ENCODE measurements at regions not wholly inside any gene's neighbourhood (a gene's known extent, or its start where the extent isn't known, plus 50 kb on each side); places are given as distances from the start of the nearest gene placed in this dataset.

DNA sequence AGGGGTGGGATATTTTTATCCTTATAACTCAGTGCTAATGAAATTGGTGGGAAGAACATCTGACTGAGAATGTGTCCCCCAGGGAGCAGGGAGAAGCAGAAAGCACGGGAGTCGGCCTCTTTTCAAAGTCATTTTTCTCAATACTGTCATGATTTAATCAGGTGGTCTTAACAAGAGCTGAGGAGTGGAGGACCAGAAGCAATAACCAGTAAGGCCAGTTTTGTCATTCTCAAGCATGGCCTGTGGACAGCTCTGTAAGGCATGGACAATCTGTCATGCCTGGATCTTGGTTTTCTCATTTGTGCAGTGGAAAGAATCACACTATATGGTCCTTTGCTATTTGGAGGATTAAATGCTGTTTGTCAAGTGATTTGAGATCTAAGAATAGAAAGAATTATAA is 99.7 kb downstream of the TNFSF11 start:
- CTCF ChIA-PET, result no interaction called here
- Mint-ChIP-seq H3K36me3 (no peaks in the 10 kb centered on the region), H3K9me3 (peaks cover 16% of the 10 kb centered on the region), H3K4me1 (peaks cover 19% of the 10 kb centered on the region), H3K27me3 (ENCODE audit: low read depth) (no peaks in the 10 kb centered on the region), H3K4me3 (no peak overlapping the region), H3K27ac (no peak overlapping the region)
- DNase-seq (ENCODE audit: low spot score) (no peak), ATAC-seq (no peak)
- POLR2A ChIA-PET, result no interaction called here
- no peak for TF ChIP-seq FOXJ3 (CRISPR knock-in tag; IDR thresholded peaks at IDR 0.05; ENCODE audit: borderline replicate concordance)
- TF ChIP-seq ZNF396 (CRISPR knock-in tag; IDR thresholded peaks at IDR 0.05; ENCODE audit: borderline replicate concordance), result no peak
- TF ChIP-seq EMX1 (CRISPR knock-in tag; IDR thresholded peaks at IDR 0.05), result no peak
- TF ChIP-seq CBFB (CRISPR knock-in tag; IDR thresholded peaks at IDR 0.05; ENCODE audit: low read depth), result no peak
- no peak for TF ChIP-seq MYBL2 (CRISPR knock-in tag; IDR thresholded peaks at IDR 0.05)
- TF ChIP-seq, protein P1, sequence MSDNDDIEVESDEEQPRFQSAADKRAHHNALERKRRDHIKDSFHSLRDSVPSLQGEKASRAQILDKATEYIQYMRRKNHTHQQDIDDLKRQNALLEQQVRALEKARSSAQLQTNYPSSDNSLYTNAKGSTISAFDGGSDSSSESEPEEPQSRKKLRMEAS (CRISPR knock-in tag; IDR thresholded peaks at IDR 0.05), result no peak
- TF ChIP-seq ZNF671 (CRISPR knock-in tag; IDR thresholded peaks at IDR 0.05), result no peak
- TF ChIP-seq, protein P2, sequence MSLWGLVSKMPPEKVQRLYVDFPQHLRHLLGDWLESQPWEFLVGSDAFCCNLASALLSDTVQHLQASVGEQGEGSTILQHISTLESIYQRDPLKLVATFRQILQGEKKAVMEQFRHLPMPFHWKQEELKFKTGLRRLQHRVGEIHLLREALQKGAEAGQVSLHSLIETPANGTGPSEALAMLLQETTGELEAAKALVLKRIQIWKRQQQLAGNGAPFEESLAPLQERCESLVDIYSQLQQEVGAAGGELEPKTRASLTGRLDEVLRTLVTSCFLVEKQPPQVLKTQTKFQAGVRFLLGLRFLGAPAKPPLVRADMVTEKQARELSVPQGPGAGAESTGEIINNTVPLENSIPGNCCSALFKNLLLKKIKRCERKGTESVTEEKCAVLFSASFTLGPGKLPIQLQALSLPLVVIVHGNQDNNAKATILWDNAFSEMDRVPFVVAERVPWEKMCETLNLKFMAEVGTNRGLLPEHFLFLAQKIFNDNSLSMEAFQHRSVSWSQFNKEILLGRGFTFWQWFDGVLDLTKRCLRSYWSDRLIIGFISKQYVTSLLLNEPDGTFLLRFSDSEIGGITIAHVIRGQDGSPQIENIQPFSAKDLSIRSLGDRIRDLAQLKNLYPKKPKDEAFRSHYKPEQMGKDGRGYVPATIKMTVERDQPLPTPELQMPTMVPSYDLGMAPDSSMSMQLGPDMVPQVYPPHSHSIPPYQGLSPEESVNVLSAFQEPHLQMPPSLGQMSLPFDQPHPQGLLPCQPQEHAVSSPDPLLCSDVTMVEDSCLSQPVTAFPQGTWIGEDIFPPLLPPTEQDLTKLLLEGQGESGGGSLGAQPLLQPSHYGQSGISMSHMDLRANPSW (CRISPR knock-in tag; conservative IDR thresholded peaks at IDR 0.05; ENCODE audit: low read depth), result no peak
- TF ChIP-seq, protein P3, sequence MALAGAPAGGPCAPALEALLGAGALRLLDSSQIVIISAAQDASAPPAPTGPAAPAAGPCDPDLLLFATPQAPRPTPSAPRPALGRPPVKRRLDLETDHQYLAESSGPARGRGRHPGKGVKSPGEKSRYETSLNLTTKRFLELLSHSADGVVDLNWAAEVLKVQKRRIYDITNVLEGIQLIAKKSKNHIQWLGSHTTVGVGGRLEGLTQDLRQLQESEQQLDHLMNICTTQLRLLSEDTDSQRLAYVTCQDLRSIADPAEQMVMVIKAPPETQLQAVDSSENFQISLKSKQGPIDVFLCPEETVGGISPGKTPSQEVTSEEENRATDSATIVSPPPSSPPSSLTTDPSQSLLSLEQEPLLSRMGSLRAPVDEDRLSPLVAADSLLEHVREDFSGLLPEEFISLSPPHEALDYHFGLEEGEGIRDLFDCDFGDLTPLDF (CRISPR knock-in tag; IDR thresholded peaks at IDR 0.05), result no peak
- TF ChIP-seq, protein P4, sequence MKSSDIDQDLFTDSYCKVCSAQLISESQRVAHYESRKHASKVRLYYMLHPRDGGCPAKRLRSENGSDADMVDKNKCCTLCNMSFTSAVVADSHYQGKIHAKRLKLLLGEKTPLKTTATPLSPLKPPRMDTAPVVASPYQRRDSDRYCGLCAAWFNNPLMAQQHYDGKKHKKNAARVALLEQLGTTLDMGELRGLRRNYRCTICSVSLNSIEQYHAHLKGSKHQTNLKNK (CRISPR knock-in tag; IDR thresholded peaks at IDR 0.05), result no peak
- no peak for TF ChIP-seq SMAD3 (CRISPR knock-in tag; IDR thresholded peaks at IDR 0.05; ENCODE audit: borderline replicate concordance)
- TF ChIP-seq, protein P5, sequence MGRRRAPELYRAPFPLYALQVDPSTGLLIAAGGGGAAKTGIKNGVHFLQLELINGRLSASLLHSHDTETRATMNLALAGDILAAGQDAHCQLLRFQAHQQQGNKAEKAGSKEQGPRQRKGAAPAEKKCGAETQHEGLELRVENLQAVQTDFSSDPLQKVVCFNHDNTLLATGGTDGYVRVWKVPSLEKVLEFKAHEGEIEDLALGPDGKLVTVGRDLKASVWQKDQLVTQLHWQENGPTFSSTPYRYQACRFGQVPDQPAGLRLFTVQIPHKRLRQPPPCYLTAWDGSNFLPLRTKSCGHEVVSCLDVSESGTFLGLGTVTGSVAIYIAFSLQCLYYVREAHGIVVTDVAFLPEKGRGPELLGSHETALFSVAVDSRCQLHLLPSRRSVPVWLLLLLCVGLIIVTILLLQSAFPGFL (CRISPR knock-in tag; IDR thresholded peaks at IDR 0.05; ENCODE audit: borderline replicate concordance), result no peak
- TF ChIP-seq SOX15 (CRISPR knock-in tag; IDR thresholded peaks at IDR 0.05), result no peak
- TF ChIP-seq FOXK1 (CRISPR knock-in tag; IDR thresholded peaks at IDR 0.05), result no peak
- no peak for TF ChIP-seq NR1H2 (CRISPR knock-in tag; IDR thresholded peaks at IDR 0.05)
- no peak for TF ChIP-seq FOXP1 (CRISPR knock-in tag; IDR thresholded peaks at IDR 0.05; ENCODE audit: borderline replicate concordance)

DNA sequence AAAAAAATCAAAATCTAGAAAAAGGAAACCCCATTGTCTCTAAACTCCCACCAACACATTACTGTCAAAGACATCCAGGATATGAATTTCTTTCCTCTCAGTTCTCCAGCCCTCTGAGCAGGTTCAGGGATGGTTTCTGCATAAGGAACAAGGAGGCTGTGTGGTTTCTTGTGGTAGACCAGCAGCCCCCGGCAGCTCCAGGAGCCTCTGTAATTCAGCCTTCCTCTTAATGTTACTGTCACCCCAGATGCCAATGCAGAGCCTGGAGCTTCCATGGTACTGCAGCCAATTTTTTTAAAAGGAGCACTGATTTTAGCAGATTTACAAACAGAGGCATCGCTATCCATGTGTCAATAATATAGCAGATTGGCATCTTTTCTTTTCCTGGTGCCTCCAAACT is 100.6 kb upstream of the FAM216B start:
- ATAC-seq (no peak), DNase-seq (ENCODE audit: low spot score) (no peak)
- no peaks in the 10 kb centered on the region for H3K36me3 Mint-ChIP-seq
- no peaks in the 10 kb centered on the region; the same call in 1 of the 2 replicates for H3K27me3 Mint-ChIP-seq (ENCODE audit: low read depth)
- ChIA-PET POLR2A (no interaction called here), CTCF (no interaction called here)
- H3K4me1 Mint-ChIP-seq, result peaks cover 25% of the 10 kb centered on the region
- H3K9me3 Mint-ChIP-seq, result no peaks in the 10 kb centered on the region
- no peak overlapping the region for H3K4me3 Mint-ChIP-seq
- no peak overlapping the region for H3K27ac Mint-ChIP-seq
- TF ChIP-seq, protein P6, sequence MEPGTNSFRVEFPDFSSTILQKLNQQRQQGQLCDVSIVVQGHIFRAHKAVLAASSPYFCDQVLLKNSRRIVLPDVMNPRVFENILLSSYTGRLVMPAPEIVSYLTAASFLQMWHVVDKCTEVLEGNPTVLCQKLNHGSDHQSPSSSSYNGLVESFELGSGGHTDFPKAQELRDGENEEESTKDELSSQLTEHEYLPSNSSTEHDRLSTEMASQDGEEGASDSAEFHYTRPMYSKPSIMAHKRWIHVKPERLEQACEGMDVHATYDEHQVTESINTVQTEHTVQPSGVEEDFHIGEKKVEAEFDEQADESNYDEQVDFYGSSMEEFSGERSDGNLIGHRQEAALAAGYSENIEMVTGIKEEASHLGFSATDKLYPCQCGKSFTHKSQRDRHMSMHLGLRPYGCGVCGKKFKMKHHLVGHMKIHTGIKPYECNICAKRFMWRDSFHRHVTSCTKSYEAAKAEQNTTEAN (CRISPR knock-in tag; IDR thresholded peaks at IDR 0.05), result no peak
- TF ChIP-seq MXD4 (CRISPR knock-in tag; IDR thresholded peaks at IDR 0.05; ENCODE audit: borderline replicate concordance), result no peak
- TF ChIP-seq ZBTB21 (CRISPR knock-in tag; IDR thresholded peaks at IDR 0.05; ENCODE audit: borderline replicate concordance), result no peak
- TF ChIP-seq, protein P7, sequence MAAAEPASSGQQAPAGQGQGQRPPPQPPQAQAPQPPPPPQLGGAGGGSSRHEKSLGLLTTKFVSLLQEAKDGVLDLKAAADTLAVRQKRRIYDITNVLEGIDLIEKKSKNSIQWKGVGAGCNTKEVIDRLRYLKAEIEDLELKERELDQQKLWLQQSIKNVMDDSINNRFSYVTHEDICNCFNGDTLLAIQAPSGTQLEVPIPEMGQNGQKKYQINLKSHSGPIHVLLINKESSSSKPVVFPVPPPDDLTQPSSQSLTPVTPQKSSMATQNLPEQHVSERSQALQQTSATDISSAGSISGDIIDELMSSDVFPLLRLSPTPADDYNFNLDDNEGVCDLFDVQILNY (CRISPR knock-in tag; IDR thresholded peaks at IDR 0.05), result no peak
- no peak for TF ChIP-seq MYBL2 (CRISPR knock-in tag; IDR thresholded peaks at IDR 0.05)
- TF ChIP-seq IRF2 (CRISPR knock-in tag; IDR thresholded peaks at IDR 0.05; ENCODE audit: borderline replicate concordance, low read depth), result no peak
- TF ChIP-seq, protein P8, sequence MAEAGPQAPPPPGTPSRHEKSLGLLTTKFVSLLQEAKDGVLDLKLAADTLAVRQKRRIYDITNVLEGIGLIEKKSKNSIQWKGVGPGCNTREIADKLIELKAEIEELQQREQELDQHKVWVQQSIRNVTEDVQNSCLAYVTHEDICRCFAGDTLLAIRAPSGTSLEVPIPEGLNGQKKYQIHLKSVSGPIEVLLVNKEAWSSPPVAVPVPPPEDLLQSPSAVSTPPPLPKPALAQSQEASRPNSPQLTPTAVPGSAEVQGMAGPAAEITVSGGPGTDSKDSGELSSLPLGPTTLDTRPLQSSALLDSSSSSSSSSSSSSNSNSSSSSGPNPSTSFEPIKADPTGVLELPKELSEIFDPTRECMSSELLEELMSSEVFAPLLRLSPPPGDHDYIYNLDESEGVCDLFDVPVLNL (CRISPR knock-in tag; IDR thresholded peaks at IDR 0.05; ENCODE audit: borderline replicate concordance, low read depth), result no peak
- no peak for TF ChIP-seq HMGA2 (CRISPR knock-in tag; IDR thresholded peaks at IDR 0.05)
- TF ChIP-seq ESRRA (CRISPR knock-in tag; IDR thresholded peaks at IDR 0.05; ENCODE audit: borderline replicate concordance), result no peak
- TF ChIP-seq, protein P9, sequence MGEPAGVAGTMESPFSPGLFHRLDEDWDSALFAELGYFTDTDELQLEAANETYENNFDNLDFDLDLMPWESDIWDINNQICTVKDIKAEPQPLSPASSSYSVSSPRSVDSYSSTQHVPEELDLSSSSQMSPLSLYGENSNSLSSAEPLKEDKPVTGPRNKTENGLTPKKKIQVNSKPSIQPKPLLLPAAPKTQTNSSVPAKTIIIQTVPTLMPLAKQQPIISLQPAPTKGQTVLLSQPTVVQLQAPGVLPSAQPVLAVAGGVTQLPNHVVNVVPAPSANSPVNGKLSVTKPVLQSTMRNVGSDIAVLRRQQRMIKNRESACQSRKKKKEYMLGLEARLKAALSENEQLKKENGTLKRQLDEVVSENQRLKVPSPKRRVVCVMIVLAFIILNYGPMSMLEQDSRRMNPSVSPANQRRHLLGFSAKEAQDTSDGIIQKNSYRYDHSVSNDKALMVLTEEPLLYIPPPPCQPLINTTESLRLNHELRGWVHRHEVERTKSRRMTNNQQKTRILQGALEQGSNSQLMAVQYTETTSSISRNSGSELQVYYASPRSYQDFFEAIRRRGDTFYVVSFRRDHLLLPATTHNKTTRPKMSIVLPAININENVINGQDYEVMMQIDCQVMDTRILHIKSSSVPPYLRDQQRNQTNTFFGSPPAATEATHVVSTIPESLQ (CRISPR knock-in tag; IDR thresholded peaks at IDR 0.05), result no peak
- TF ChIP-seq OVOL2 (CRISPR knock-in tag; IDR thresholded peaks at IDR 0.05; ENCODE audit: borderline replicate concordance), result no peak

All from WTC11 (cell line).